OCI-LY7 (cell line): ENCODE measurements at regions not wholly inside any gene's neighbourhood (a gene's known extent, or its start where the extent isn't known, plus 50 kb on each side); places are given as distances from the start of the nearest gene placed in this dataset.

ENCODE experiments used
- BruUV-seq: library from RNA; stranded (reverse); fragments of 400-500 nt; replicated peaks from 2 replicates; lab custom pipeline; 2021; lab: Mats Ljungman, UMichigan
- CTCF ChIA-PET: fragments of 300-600 bp; sonication (Branson Sonifier 250); formaldehyde crosslinking; loops from one replicate; lab custom pipeline; 2022; ENCODE audit warnings: antibody characterized with exemption; ENCODE audit not compliant: unreplicated experiment; lab: Charles Lee
- POLR2A ChIA-PET: fragments of 300-600 bp; sonication (Branson Sonifier 250); formaldehyde crosslinking; loops from one replicate; lab custom pipeline; 2022; ENCODE audit warnings: antibody characterized with exemption; lab: Charles Lee
- DNase-seq: peaks from one replicate; pipeline ENCODE4 v3.0.0-alpha.2; 2015; ENCODE audit warnings: low spot score
- H2AFZ ChIP-seq: fragments of 200-600 bp; sonication (generic), shearing (Covaris generic); 2 replicates; pipeline ENCODE4 v1.6.1; 2014; ENCODE audit warnings: mild to moderate bottlenecking, antibody characterized with exemption, low read length, moderate library complexity
- H3K27ac ChIP-seq: fragments of 200-600 bp; sonication (generic); 2 replicates; pipeline ENCODE4 v1.5.1; 2014; ENCODE audit warnings: mixed run types, low read depth, mild to moderate bottlenecking, moderate library complexity, low read length, inconsistent platforms; ENCODE audit not compliant: poor library complexity, severe bottlenecking
- H3K36me3 ChIP-seq: fragments of 200-600 bp; sonication (generic); 2 replicates; pipeline ENCODE4 v1.6.1; 2014; ENCODE audit warnings: mild to moderate bottlenecking, antibody characterized with exemption, low read length, moderate library complexity, mixed read lengths; ENCODE audit not compliant: insufficient read depth
- H3K4me1 ChIP-seq: fragments of 200-600 bp; sonication (generic); 2 replicates; pipeline ENCODE4 v1.5.1; 2014; ENCODE audit warnings: mild to moderate bottlenecking, low read length; ENCODE audit not compliant: insufficient read depth, poor library complexity, severe bottlenecking
- H3K4me2 ChIP-seq: fragments of 200-600 bp; sonication (generic); 2 replicates; pipeline ENCODE4 v1.6.1; 2014; ENCODE audit warnings: mild to moderate bottlenecking, low read length
- H3K4me3 ChIP-seq: fragments of 200-600 bp; sonication (generic); 2 replicates; pipeline ENCODE4 v1.5.1; 2014; ENCODE audit warnings: mild to moderate bottlenecking, low read depth, low read length; ENCODE audit not compliant: poor library complexity, severe bottlenecking
- H3K79me2 ChIP-seq: fragments of 200-600 bp; sonication (generic); 2 replicates; pipeline ENCODE4 v1.6.1; 2016; ENCODE audit warnings: low read depth, mild to moderate bottlenecking, low read length, moderate library complexity, mixed read lengths; ENCODE audit not compliant: insufficient read depth
- H3K9me2 ChIP-seq: fragments of 200-600 bp; sonication (generic); 2 replicates; pipeline ENCODE4 v1.6.1; 2016; ENCODE audit warnings: mild to moderate bottlenecking, low read length, mixed read lengths; ENCODE audit not compliant: insufficient read depth
- H3K9me3 ChIP-seq: fragments of 200-600 bp; sonication (generic); 2 replicates; pipeline ENCODE4 v1.6.1; 2014; ENCODE audit warnings: mild to moderate bottlenecking, mixed run types, low read length, mixed read lengths
- H4K20me1 ChIP-seq: fragments of 200-600 bp; sonication (generic); 2 replicates; pipeline ENCODE4 v1.6.1; 2014; ENCODE audit warnings: mild to moderate bottlenecking, antibody characterized with exemption, low read length, moderate library complexity, mixed read lengths; ENCODE audit not compliant: insufficient read depth
- CTCF ChIP-seq: fragments of 200-600 bp; sonication (generic); conservative IDR thresholded peaks from 2 replicates; pipeline ENCODE4 v1.5.1; 2014; ENCODE audit warnings: mild to moderate bottlenecking, antibody characterized with exemption, low read length, moderate library complexity, mixed read lengths
- EZH2phosphoT487 ChIP-seq: fragments of 200-600 bp; sonication (generic); IDR thresholded peaks from 2 replicates; pipeline ENCODE4 v1.6.1; 2018; ENCODE audit warnings: low read depth, borderline replicate concordance, mild to moderate bottlenecking, mixed run types, antibody characterized with exemption, low read length, moderate library complexity, mixed read lengths
- intact Hi-C: fragments of 100-400 bp; cut with micrococcal nuclease; formaldehyde crosslinking; loops from one replicate; pipeline ENCODE4 v1.10.0; 2022; ENCODE audit not compliant: unreplicated experiment

- intact Hi-C loops: no loop called here
- POLR2A ChIA-PET: no interaction called here
Measured at GRCh38 chr12:46918631-46919030, 92.8 kb upstream of the SLC38A4 start.

GRCh38 chr12:46919666-46920400 is 94.0 kb upstream of the SLC38A4 start:
- CTCF ChIA-PET: no interaction called here
- H3K9me3 ChIP-seq: no peaks in the 10 kb centered on the region
- intact Hi-C loops: no loop called here
- H4K20me1 ChIP-seq: no peaks in the 10 kb centered on the region
- BruUV-seq: no TSS peak
- TF ChIP-seq EZH2phosphoT487 (no peak), CTCF (no peak)
- no peaks in the 10 kb centered on the region for H3K36me3 ChIP-seq
- POLR2A ChIA-PET: no interaction called here
- no peak overlapping the region for H3K4me2 ChIP-seq
- H2AFZ ChIP-seq: no peak overlapping the region
- no peaks in the 10 kb centered on the region for H3K4me1 ChIP-seq
- no peak for DNase-seq
- H3K9me2 ChIP-seq: no peaks in the 10 kb centered on the region
- H3K4me3 ChIP-seq: no peak overlapping the region
- H3K27ac ChIP-seq: no peak overlapping the region
- H3K79me2 ChIP-seq: no peaks in the 10 kb centered on the region

More at GRCh38 chr12:46918631-46919030, 92.8 kb upstream of the SLC38A4 start:
- no peaks in the 10 kb centered on the region for H3K4me1 ChIP-seq
- no peaks in the 10 kb centered on the region for H3K79me2 ChIP-seq
- H4K20me1 ChIP-seq: no peaks in the 10 kb centered on the region
- no peak overlapping the region for H2AFZ ChIP-seq
- no peaks in the 10 kb centered on the region for H3K36me3 ChIP-seq
- no peak overlapping the region for H3K4me2 ChIP-seq
- H3K9me3 ChIP-seq: no peaks in the 10 kb centered on the region
- DNase-seq: no peak
- CTCF ChIA-PET: no interaction called here
- TF ChIP-seq CTCF (no peak), EZH2phosphoT487 (no peak)
- BruUV-seq: no TSS peak
- H3K27ac ChIP-seq: no peak overlapping the region
- no peak overlapping the region for H3K4me3 ChIP-seq
- H3K9me2 ChIP-seq: no peaks in the 10 kb centered on the region

- ChIA-PET POLR2A (no interaction called here), CTCF (no interaction called here)
- Histone ChIP-seq H4K20me1 (no peaks in the 10 kb centered on the region), H2AFZ (no peak overlapping the region), H3K4me2 (no peak overlapping the region), H3K4me3 (no peak overlapping the region), H3K27ac (no peak overlapping the region), H3K4me1 (no peaks in the 10 kb centered on the region), H3K36me3 (no peaks in the 10 kb centered on the region), H3K9me3 (no peaks in the 10 kb centered on the region), H3K79me2 (no peaks in the 10 kb centered on the region), H3K9me2 (no peaks in the 10 kb centered on the region)
- no peak for TF ChIP-seq CTCF
- no peak for TF ChIP-seq EZH2phosphoT487
- no peak for DNase-seq
- intact Hi-C loops: no loop called here
- no TSS peak for BruUV-seq
Measured at GRCh38 chr12:46920499-46920898, 94.7 kb upstream of the SLC38A4 start.
